WTC11 (cell line): ENCODE measurements at regions not wholly inside any gene's neighbourhood (a gene's known extent, or its start where the extent isn't known, plus 50 kb on each side); places are given as distances from the start of the nearest gene placed in this dataset.
A peak's percentile ranks its signal among the peaks of the same experiment; 100 is the strongest.

Experiments
- ATAC-seq: fragments of 200-7000 bp; cut with Tn5 transposase; 2 replicates; pipeline ENCODE4 v1.10.0; 2021; ENCODE audit warnings: mild to moderate bottlenecking, moderate library complexity
- CTCF ChIA-PET: fragments of 300-600 bp; sonication (Branson Sonifier 250); formaldehyde crosslinking; loops from one replicate; lab custom pipeline; 2021; ENCODE audit warnings: antibody characterized with exemption; lab: Charles Lee
- POLR2A ChIA-PET: fragments of 350-600 bp; sonication (Branson Sonifier 250); formaldehyde crosslinking; loops from one replicate; lab custom pipeline; 2021; ENCODE audit warnings: antibody characterized with exemption; lab: Charles Lee
- DNase-seq: peaks from one replicate; pipeline ENCODE4 v3.0.0; 2021; ENCODE audit warnings: low spot score
- H3K27ac Mint-ChIP-seq: 2 replicates; pipeline ENCODE4 v1.8.0; 2021; ENCODE audit warnings: mixed read lengths
- H3K27me3 Mint-ChIP-seq: 2 replicates; pipeline ENCODE4 v1.8.0; 2021; ENCODE audit warnings: low read depth, mild to moderate bottlenecking, moderate library complexity, mixed read lengths
- H3K36me3 Mint-ChIP-seq: 2 replicates; pipeline ENCODE4 v1.8.0; 2021; ENCODE audit warnings: mixed read lengths
- H3K4me1 Mint-ChIP-seq: 2 replicates; pipeline ENCODE4 v1.8.0; 2022; ENCODE audit warnings: mixed read lengths
- H3K4me3 Mint-ChIP-seq: 2 replicates; pipeline ENCODE4 v1.8.0; 2021; ENCODE audit warnings: mild to moderate bottlenecking, moderate library complexity, mixed read lengths
- H3K9me3 Mint-ChIP-seq: 2 replicates; pipeline ENCODE4 v1.8.0; 2021; ENCODE audit warnings: mixed read lengths
- CTCF ChIP-seq: fragments of 200-600 bp; IDR thresholded peaks from 2 replicates; pipeline ENCODE4 v1.8.0; 2022; ENCODE audit warnings: antibody characterized with exemption
- E2F4 ChIP-seq: sonication (generic); formaldehyde crosslinking; IDR thresholded peaks from 2 replicates; pipeline ENCODE4 v1.8.1; 2022; ENCODE audit warnings: low read depth, mild to moderate bottlenecking, moderate library complexity, missing genetic modification reagents, borderline replicate concordance
- E2F5 ChIP-seq: sonication (generic); formaldehyde crosslinking; IDR thresholded peaks from 2 replicates; pipeline ENCODE4 v1.8.1; 2022; ENCODE audit warnings: mild to moderate bottlenecking, moderate library complexity, missing genetic modification reagents
- ERG ChIP-seq: fragments of 250-450 bp; sonication (Bioruptor Pico); IDR thresholded peaks from 2 replicates; pipeline ENCODE4 v1.8.0; 2021; ENCODE audit warnings: mild to moderate bottlenecking
- IRF1 ChIP-seq: sonication (generic); formaldehyde crosslinking; IDR thresholded peaks from 2 replicates; pipeline ENCODE4 v1.8.0; 2023; ENCODE audit warnings: missing genetic modification reagents
- IRF2 ChIP-seq: sonication (generic); formaldehyde crosslinking; IDR thresholded peaks from 2 replicates; pipeline ENCODE4 v1.8.0; 2022; ENCODE audit warnings: low read depth, missing genetic modification reagents, borderline replicate concordance
- JUN ChIP-seq: sonication (generic); formaldehyde crosslinking; IDR thresholded peaks from 2 replicates; pipeline ENCODE4 v1.8.0; 2023; ENCODE audit warnings: mild to moderate bottlenecking, missing genetic modification reagents
- KAT7 ChIP-seq: sonication (generic); formaldehyde crosslinking; IDR thresholded peaks from 2 replicates; pipeline ENCODE4 v1.8.1; 2023; ENCODE audit warnings: missing genetic modification reagents, mild to moderate bottlenecking, borderline replicate concordance
- MAX ChIP-seq: sonication (generic); formaldehyde crosslinking; IDR thresholded peaks from 2 replicates; pipeline ENCODE4 v1.8.0; 2022; ENCODE audit warnings: mild to moderate bottlenecking, missing genetic modification reagents
- MYBL2 ChIP-seq: sonication (generic); formaldehyde crosslinking; IDR thresholded peaks from 2 replicates; pipeline ENCODE4 v1.8.1; 2023; ENCODE audit warnings: mild to moderate bottlenecking, moderate library complexity, missing genetic modification reagents
- NR2C2 ChIP-seq: sonication (generic); formaldehyde crosslinking; IDR thresholded peaks from 2 replicates; pipeline ENCODE4 v1.8.0; 2022; ENCODE audit warnings: mild to moderate bottlenecking, missing genetic modification reagents
- RELA ChIP-seq: sonication (generic); formaldehyde crosslinking; IDR thresholded peaks from 2 replicates; pipeline ENCODE4 v1.8.1; 2022; ENCODE audit warnings: missing genetic modification reagents, mild to moderate bottlenecking, borderline replicate concordance
- STAT6 ChIP-seq: sonication (generic); formaldehyde crosslinking; conservative IDR thresholded peaks from 2 replicates; pipeline ENCODE4 v1.8.1; 2023; ENCODE audit warnings: mild to moderate bottlenecking, low read depth, missing genetic modification reagents, moderate library complexity
- ZBTB43 ChIP-seq: sonication (generic); formaldehyde crosslinking; IDR thresholded peaks from 2 replicates; pipeline ENCODE4 v1.8.1; 2023; ENCODE audit warnings: mild to moderate bottlenecking, missing genetic modification reagents
- ZNF138 ChIP-seq: sonication (generic); formaldehyde crosslinking; conservative IDR thresholded peaks from 2 replicates; pipeline ENCODE4 v1.8.1; 2022; ENCODE audit warnings: mild to moderate bottlenecking, moderate library complexity, missing genetic modification reagents

- no peak; the same call in 1 of the 2 replicates for ATAC-seq
- no peaks in the 10 kb centered on the region; the same call in 1 of the 2 replicates for H3K27me3 Mint-ChIP-seq
- no peak for TF ChIP-seq MAX (CRISPR knock-in tag)
- TF ChIP-seq, all 79 proteins: peak for 0
- Mint-ChIP-seq H3K4me3 (no peak overlapping the region), H3K4me1 (peaks cover 19% of the 10 kb centered on the region), H3K9me3 (no peaks in the 10 kb centered on the region), H3K36me3 (no peaks in the 10 kb centered on the region), H3K27ac (peak overlapping the region; percentile 9; the same call in 1 of the 2 replicates)
- ChIA-PET CTCF (no interaction called here), POLR2A (no interaction called here)
- no peak for DNase-seq
Observed at GRCh38 chrX:30008031-30008430, 207.3 kb upstream of the MAGEB2 start.

- ATAC-seq (no peak), DNase-seq (no peak)
- no peak overlapping the region for H3K4me3 Mint-ChIP-seq
- no peaks in the 10 kb centered on the region for H3K36me3 Mint-ChIP-seq
- H3K27ac Mint-ChIP-seq = no peak overlapping the region
- no peaks in the 10 kb centered on the region; the same call in 1 of the 2 replicates for H3K27me3 Mint-ChIP-seq
- no peaks in the 10 kb centered on the region for H3K9me3 Mint-ChIP-seq
- TF ChIP-seq IRF2 (no peak), NR2C2 (no peak), MYBL2 (CRISPR knock-in tag) (no peak), JUN (CRISPR knock-in tag) (no peak), ERG (CRISPR knock-in tag) (no peak), RELA (CRISPR knock-in tag) (no peak), ZNF138 (CRISPR knock-in tag) (no peak), E2F5 (CRISPR knock-in tag) (no peak)
- TF ChIP-seq, all 79 proteins: peak for 0
- H3K4me1 Mint-ChIP-seq = peaks cover 19% of the 10 kb centered on the region
- ChIA-PET CTCF (no interaction called here), POLR2A (no interaction called here)
Observed at GRCh38 chrX:30010471-30010870, 204.9 kb upstream of the MAGEB2 start.

GRCh38 chrX:30015440-30015839 is 199.9 kb upstream of the MAGEB2 start:
- no peak for TF ChIP-seq ZBTB43 (CRISPR knock-in tag)
- TF ChIP-seq ZNF138 (CRISPR knock-in tag) = no peak
- DNase-seq (no peak), ATAC-seq (no peak)
- CTCF ChIA-PET = no interaction called here
- Mint-ChIP-seq H3K9me3 (peaks cover under 1% of the 10 kb centered on the region), H3K4me1 (no peaks in the 10 kb centered on the region), H3K4me3 (no peak overlapping the region), H3K27ac (no peak overlapping the region), H3K27me3 (no peaks in the 10 kb centered on the region; the same call in 1 of the 2 replicates), H3K36me3 (no peaks in the 10 kb centered on the region)
- POLR2A ChIA-PET = no interaction called here

- peaks cover 5% of the 10 kb centered on the region; the same call in 1 of the 2 replicates for H3K36me3 Mint-ChIP-seq
- no peak for TF ChIP-seq E2F5 (CRISPR knock-in tag)
- TF ChIP-seq E2F4 (CRISPR knock-in tag) = no peak
- TF ChIP-seq STAT6 = no peak
- TF ChIP-seq CTCF = no peak
- TF ChIP-seq KAT7 (CRISPR knock-in tag) = no peak
- no peak for TF ChIP-seq IRF2
- TF ChIP-seq IRF1 = no peak
Observed at GRCh38 chrX:30027636-30028035, 187.7 kb upstream of the MAGEB2 start.

More at GRCh38 chrX:30027636-30028035, 187.7 kb upstream of the MAGEB2 start:
- CTCF ChIA-PET = no interaction called here
- H3K4me1 Mint-ChIP-seq = peaks cover 4% of the 10 kb centered on the region; the same call in 1 of the 2 replicates
- H3K4me3 Mint-ChIP-seq = no peak overlapping the region
- ATAC-seq = no peak; the same call in 1 of the 2 replicates
- no peak overlapping the region for H3K27ac Mint-ChIP-seq
- DNase-seq = no peak
- POLR2A ChIA-PET = no interaction called here
- H3K9me3 Mint-ChIP-seq = 0 out of 2 replicates have a peak, but pooled peaks cover 3% of the 10 kb centered on the region
- H3K27me3 Mint-ChIP-seq = no peaks in the 10 kb centered on the region
